ENCODE measurements at regions not wholly inside any gene's neighbourhood (a gene's known extent, or its start where the extent isn't known, plus 50 kb on each side); places are given as distances from the start of the nearest gene placed in this dataset.

DNA sequence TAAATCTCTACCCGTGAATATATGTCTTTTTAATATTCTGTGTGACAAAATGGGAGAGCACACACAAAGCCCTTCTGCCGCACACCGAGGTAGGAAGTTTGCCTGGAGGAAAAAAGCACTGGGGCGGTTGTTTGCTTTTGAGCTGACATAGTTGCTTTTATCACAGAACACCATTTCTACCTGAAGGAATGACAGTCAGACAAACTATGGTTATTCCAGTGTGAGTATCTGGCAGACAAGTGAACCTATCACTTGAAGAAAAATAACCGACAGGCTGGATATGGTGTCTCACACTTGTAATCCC, 67.6 kb upstream of the SERTAD2 start:
- no peaks in the 10 kb centered on the region for H3K27me3 ChIP-seq
- TF ChIP-seq, protein P1, sequence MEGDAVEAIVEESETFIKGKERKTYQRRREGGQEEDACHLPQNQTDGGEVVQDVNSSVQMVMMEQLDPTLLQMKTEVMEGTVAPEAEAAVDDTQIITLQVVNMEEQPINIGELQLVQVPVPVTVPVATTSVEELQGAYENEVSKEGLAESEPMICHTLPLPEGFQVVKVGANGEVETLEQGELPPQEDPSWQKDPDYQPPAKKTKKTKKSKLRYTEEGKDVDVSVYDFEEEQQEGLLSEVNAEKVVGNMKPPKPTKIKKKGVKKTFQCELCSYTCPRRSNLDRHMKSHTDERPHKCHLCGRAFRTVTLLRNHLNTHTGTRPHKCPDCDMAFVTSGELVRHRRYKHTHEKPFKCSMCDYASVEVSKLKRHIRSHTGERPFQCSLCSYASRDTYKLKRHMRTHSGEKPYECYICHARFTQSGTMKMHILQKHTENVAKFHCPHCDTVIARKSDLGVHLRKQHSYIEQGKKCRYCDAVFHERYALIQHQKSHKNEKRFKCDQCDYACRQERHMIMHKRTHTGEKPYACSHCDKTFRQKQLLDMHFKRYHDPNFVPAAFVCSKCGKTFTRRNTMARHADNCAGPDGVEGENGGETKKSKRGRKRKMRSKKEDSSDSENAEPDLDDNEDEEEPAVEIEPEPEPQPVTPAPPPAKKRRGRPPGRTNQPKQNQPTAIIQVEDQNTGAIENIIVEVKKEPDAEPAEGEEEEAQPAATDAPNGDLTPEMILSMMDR (IDR thresholded peaks at IDR 0.05), result no peak
- no peak for TF ChIP-seq POLR2AphosphoS5 (IDR thresholded peaks at IDR 0.05)
- TF ChIP-seq POLR2A (IDR thresholded peaks at IDR 0.05), result no peak
- no peak for TF ChIP-seq EP300 (IDR thresholded peaks at IDR 0.05)
- no peak for DNase-seq
- no peak overlapping the region for H3K4me3 ChIP-seq
- WGBS, 2 donors, result 80 to 82% methylated on average over 5 of the region's 5 CpGs
- no peaks in the 10 kb centered on the region for H3K4me1 ChIP-seq
- no peaks in the 10 kb centered on the region for H3K36me3 ChIP-seq
- H3K27ac ChIP-seq, result no peak overlapping the region
- intact Hi-C loops (cut with DNase I), result no loop called here
- H3K9me3 ChIP-seq, result no peaks in the 10 kb centered on the region

DNA sequence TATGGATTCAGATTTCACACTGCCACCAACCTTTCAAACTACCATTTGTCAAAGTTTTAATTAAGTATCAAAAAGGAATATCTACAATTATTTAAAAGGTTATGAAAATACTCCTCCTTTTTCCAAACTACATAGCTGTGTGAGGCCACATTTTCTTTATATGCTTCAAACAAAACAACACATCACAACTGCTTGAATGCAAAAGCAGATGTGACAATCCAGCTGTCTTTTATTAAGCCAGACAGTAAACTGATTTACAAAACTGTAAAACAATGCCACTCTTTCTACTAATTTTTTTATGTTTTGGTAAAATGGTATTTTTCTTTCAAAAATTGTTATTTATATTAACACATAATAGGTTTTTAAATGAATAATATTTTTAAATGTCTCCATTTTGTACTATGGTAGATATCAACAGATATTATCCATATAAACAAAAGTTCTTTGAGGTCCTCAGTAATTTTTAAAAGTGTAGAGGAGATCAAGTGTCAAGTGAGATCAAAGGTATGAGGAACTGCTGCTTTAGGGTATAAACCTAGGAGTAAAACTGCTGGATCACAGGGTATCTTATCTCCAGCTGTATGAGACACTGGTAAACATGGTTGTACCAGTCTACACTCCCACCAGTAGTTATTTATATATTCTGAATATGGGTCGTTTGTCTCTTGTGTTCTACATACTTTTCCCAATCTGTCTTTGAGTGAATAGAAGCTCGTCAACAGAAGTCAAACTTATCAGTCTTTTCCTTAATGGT, 68.8 kb upstream of the SERTAD2 start:
- Histone ChIP-seq H3K36me3 (no peaks in the 10 kb centered on the region), H3K4me3 (no peak overlapping the region), H3K4me1 (peaks cover 0 to 8% (median 0%) of the 10 kb centered on the region in 4 donors), H3K27me3 (no peaks in the 10 kb centered on the region), H3K27ac (no peak overlapping the region), H3K9me3 (no peaks in the 10 kb centered on the region)
- no peak for TF ChIP-seq POLR2AphosphoS5 (IDR thresholded peaks at IDR 0.05)
- TF ChIP-seq EP300 (IDR thresholded peaks at IDR 0.05), result no peak
- WGBS, 2 donors, result 53 to 61% methylated on average over 2 of the region's 2 CpGs
- DNase-seq, result no peak
- intact Hi-C loops (cut with DNase I), result no loop called here

DNA sequence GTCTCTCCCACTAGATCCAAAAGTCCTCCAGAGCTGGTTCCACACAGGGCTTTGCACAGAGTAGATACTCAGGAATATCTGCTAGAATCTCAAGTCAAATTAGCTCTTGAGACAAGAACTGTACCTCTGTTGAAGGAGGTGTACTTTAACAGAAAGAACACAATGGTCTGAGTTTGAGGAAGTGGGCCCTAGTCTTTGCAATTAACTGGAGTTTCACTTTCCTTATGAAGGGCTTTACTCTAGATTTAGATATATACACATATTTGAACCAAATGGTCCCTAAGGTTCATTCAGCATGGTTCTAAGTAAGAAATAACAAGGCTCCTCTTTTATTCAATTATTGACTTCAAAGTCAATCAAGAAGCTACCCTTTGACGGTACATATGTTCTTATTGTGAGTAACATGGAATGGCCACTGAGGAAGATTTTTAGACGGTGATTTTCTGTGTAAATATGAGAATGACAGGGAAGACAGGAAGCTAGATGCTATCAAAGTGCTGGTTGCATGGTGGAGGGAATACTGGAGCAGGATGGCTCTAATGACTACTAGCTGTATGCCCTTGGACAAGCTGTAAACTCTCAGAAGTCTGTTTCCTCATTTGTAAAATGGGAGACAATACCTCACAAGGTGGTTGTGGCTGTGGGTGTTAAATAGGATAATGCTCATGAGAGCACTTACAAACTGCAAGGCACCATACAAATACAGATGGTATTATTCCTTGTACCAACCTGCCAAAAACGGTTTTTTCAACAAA, 73.5 kb upstream of the SERTAD2 start:
- Histone ChIP-seq H3K4me1 (peaks cover 0 to 32% (median 29%) of the 10 kb centered on the region in 4 donors), H3K27me3 (no peaks in the 10 kb centered on the region), H3K4me3 (no peak overlapping the region), H3K27ac (peak overlapping the region in 1 of 4 donors; percentile 24), H3K9me3 (no peaks in the 10 kb centered on the region), H3K36me3 (no peaks in the 10 kb centered on the region)
- DNase-seq, result no peak
- no peak for TF ChIP-seq EP300 (IDR thresholded peaks at IDR 0.05)
- TF ChIP-seq, protein P1 (IDR thresholded peaks at IDR 0.05), result no peak
- no peak for TF ChIP-seq POLR2A (IDR thresholded peaks at IDR 0.05)
- TF ChIP-seq POLR2AphosphoS5 (IDR thresholded peaks at IDR 0.05), result no peak
- intact Hi-C loops (cut with DNase I), result no loop called here
- WGBS, 2 donors, result 60 to 71% methylated on average over 3 of the region's 3 CpGs

DNA sequence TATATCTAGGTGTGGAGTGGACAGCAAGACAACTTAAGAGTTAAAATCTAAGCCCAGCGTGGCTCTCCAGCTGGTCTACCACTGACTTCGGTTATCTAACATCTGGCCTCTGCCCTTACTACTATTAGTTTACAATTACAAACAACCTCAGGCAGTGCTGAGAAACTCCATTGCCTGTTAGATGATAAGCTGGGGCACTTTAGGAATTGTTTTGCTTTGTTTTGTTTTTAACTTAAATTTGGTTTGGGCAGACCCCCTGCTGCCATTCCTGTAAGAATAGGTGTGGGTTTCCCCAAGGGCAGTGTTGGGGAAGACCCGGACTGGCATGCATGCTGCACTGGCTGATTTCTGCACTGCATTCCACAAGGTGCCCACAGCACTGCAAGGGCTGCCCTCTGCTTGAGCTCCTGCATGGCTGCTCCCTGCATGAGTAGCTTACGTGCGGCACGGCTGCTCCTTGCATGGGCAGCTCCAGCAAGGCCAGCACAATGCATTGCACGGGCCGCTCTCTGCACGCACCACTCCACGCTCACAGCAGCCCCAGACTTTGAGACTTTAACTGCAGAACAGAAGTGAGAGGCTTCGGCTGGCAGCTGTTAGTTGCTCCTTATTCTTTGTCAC, 74.2 kb upstream of the SERTAD2 start:
- WGBS, 2 donors, result 80 to 85% methylated on average over 11 of the region's 11 CpGs
- intact Hi-C loops (cut with DNase I), result no loop called here
- H3K27ac ChIP-seq, result peak overlapping the region in 1 of 4 donors; percentile 24
- no peaks in the 10 kb centered on the region for H3K36me3 ChIP-seq
- TF ChIP-seq POLR2A (IDR thresholded peaks at IDR 0.05) (no peak), EP300 (IDR thresholded peaks at IDR 0.05) (no peak), POLR2AphosphoS5 (IDR thresholded peaks at IDR 0.05) (no peak)
- TF ChIP-seq, protein P1 (IDR thresholded peaks at IDR 0.05), result no peak
- no peak for DNase-seq
- H3K4me1 ChIP-seq, result peaks cover 0 to 32% (median 29%) of the 10 kb centered on the region in 4 donors
- H3K9me3 ChIP-seq, result no peaks in the 10 kb centered on the region
- no peak overlapping the region for H3K4me3 ChIP-seq
- no peaks in the 10 kb centered on the region for H3K27me3 ChIP-seq

Measured in sigmoid colon (tissue), 6 donors.